Upper lobe of left lung (tissue), 4 donors: ENCODE measurements at regions not wholly inside any gene's neighbourhood (a gene's known extent, or its start where the extent isn't known, plus 50 kb on each side); places are given as distances from the start of the nearest gene placed in this dataset.

Experiments used
- CTCF ChIP-seq, 6 experiments: fragments of 450-650 bp in 4 of 6; fragments of 200-600 bp in 2 of 6; sonication (generic) in 2 of 6; IDR thresholded peaks; one replicate each; pipeline ENCODE4 v1.5.1; 2016 to 2019; ENCODE audit warnings: antibody characterized with exemption in 6 of 6
- POLR2A ChIP-seq, 4 donors: fragments of 450-650 bp; IDR thresholded peaks; one replicate each; pipeline ENCODE4 v1.5.1; 2016 to 2017; ENCODE audit warnings: antibody characterized with exemption in 4 of 4, mild to moderate bottlenecking in 2 of 4
- POLR2AphosphoS5 ChIP-seq, 2 donors: sonication (generic); formaldehyde crosslinking; IDR thresholded peaks; one replicate each; pipeline ENCODE4 v1.5.1; 2017; ENCODE audit warnings: antibody characterized with exemption in 2 of 2

GRCh38 chr5:5700549-5700948 lies 278.1 kb downstream of the ICE1 start:
- TF ChIP-seq CTCF (IDR thresholded peaks at IDR 0.05) (no peak), POLR2AphosphoS5 (IDR thresholded peaks at IDR 0.05) (no peak), POLR2A (IDR thresholded peaks at IDR 0.05) (no peak)
